Pancreas (tissue), 10 donors: ENCODE measurements at regions not wholly inside any gene's neighbourhood (a gene's known extent, or its start where the extent isn't known, plus 50 kb on each side); places are given as distances from the start of the nearest gene placed in this dataset.
A peak's percentile ranks its signal among the peaks of the same experiment; 100 is the strongest.

ENCODE experiments used
- ATAC-seq, 4 donors: fragments of 200-7000 bp; cut with Tn5 transposase; one replicate each; pipeline versions ENCODE4 v1.8.0 to v1.9.1; 2020; ENCODE audit warnings: mild to moderate bottlenecking in 4 of 4, moderate library complexity in 4 of 4
- DNase-seq, 6 donors: peaks; one replicate each; pipeline ENCODE4 v3.0.0-alpha.2; 2020
- FAIRE-seq: peaks from 2 replicates; lab custom pipeline; 2012; peaks lifted over from hg19 to GRCh38; lab: Jason Lieb, UNC
- H3K27ac ChIP-seq, 4 donors: fragments of 200-600 bp; sonication (generic); 1 replicate in 3 of 4; 2 replicates in 1 of 4; pipeline versions ENCODE4 v1.5.0 to v1.8.0; 2020
- H3K27me3 ChIP-seq, 4 donors: fragments of 200-600 bp; one replicate each; pipeline ENCODE4 v1.8.0; 2021
- H3K36me3 ChIP-seq, 3 donors: fragments of 200-600 bp; sonication (generic) in 1 of 3; one replicate each; pipeline versions ENCODE4 v1.5.0 to v1.8.0; 2020 to 2021
- H3K4me1 ChIP-seq, 3 donors: fragments of 200-600 bp; one replicate each; pipeline ENCODE4 v1.8.0; 2021
- H3K4me3 ChIP-seq, 4 donors: fragments of 200-600 bp; sonication (generic) in 2 of 4; one replicate each; pipeline versions ENCODE4 v1.5.0 to v1.8.0; 2020 to 2021
- H3K9me3 ChIP-seq, 4 donors: fragments of 200-600 bp; one replicate each; pipeline ENCODE4 v1.8.0; 2021
- CTCF ChIP-seq, 4 donors: fragments of 200-600 bp; sonication (generic) in 3 of 4; IDR thresholded peaks; one replicate each; pipeline versions ENCODE4 v1.5.0 to v1.8.0; 2021; ENCODE audit warnings: antibody characterized with exemption in 4 of 4
- WGBS, 2 donors: extraction: QIAGEN DNeasy Blood & Tissue Kit; methylation state at CpG; one replicate each; pipeline ENCODE4 v1.1.7; 2013; 5-methylcytosine and 5-hydroxymethylcytosine counted together
- intact Hi-C, 3 donors: fragments of 100-400 bp; cut with DNase I; formaldehyde crosslinking; loops; one replicate each; pipeline versions ENCODE4 v1.11.1 to v1.14.2; 2022
- donor health status: healthy with polysubstance abuse.
- donor health status: DM: no; HTN: no; CAD: no; lungs with moderate emphysema.
- donor health status: DM: no; HTN: no; CAD: no.
- donor health status: control.
- donor health status: control.
- donor health status: Bipolar disorder and iron deficiency.
- donor health status: DM: yes; HTN: yes; CAD: no.
- donor health status: DM: no; HTN: no; CAD: no.
- donor health status: DM: no; HTN: no; CAD: no.
- donor health status: DM: yes; HTN: yes; CAD: no.

GRCh38 chr7:1348823-1349335 is 110.4 kb downstream of the MICALL2 start:
- no peaks in the 10 kb centered on the region for H3K36me3 ChIP-seq
- intact Hi-C loops = no loop called here
- TF ChIP-seq CTCF (IDR thresholded peaks at IDR 0.05) = no peak
- H3K9me3 ChIP-seq = no peaks in the 10 kb centered on the region
- no peak overlapping the region for H3K27ac ChIP-seq
- 62 to 68% methylated on average over 18 of the region's 18 CpGs for WGBS, 2 donors
- DNase-seq (peak in 1 of 6 donors; percentile 21), ATAC-seq (no peak), FAIRE-seq (no peak)
- H3K4me3 ChIP-seq = no peak overlapping the region
- H3K4me1 ChIP-seq = no peaks in the 10 kb centered on the region
- H3K27me3 ChIP-seq = no peaks in the 10 kb centered on the region

GRCh38 chr7:1349351-1349761 is 109.9 kb downstream of the MICALL2 start:
- 53 to 58% methylated on average over 15 of the region's 15 CpGs for WGBS, 2 donors
- Histone ChIP-seq H3K36me3 (no peaks in the 10 kb centered on the region), H3K4me3 (no peak overlapping the region), H3K27me3 (peaks cover 0 to 5% (median 0%) of the 10 kb centered on the region in 4 donors), H3K9me3 (no peaks in the 10 kb centered on the region), H3K4me1 (no peaks in the 10 kb centered on the region), H3K27ac (no peak overlapping the region)
- ATAC-seq (no peak), DNase-seq (peak in 1 of 6 donors; percentile 49), FAIRE-seq (no peak)
- intact Hi-C loops = no loop called here
- TF ChIP-seq CTCF (IDR thresholded peaks at IDR 0.05) = no peak

- no peaks in the 10 kb centered on the region for H3K4me1 ChIP-seq
- FAIRE-seq (no peak), ATAC-seq (no peak), DNase-seq (peak in 1 of 6 donors; percentile 57)
- TF ChIP-seq CTCF (IDR thresholded peaks at IDR 0.05) = no peak
- no peak overlapping the region for H3K4me3 ChIP-seq
- peaks cover 0 to 10% (median 0%) of the 10 kb centered on the region in 4 donors for H3K27me3 ChIP-seq
- no peak overlapping the region for H3K27ac ChIP-seq
- 74 to 82% methylated on average over 30 of the region's 30 CpGs for WGBS, 2 donors
- H3K36me3 ChIP-seq = no peaks in the 10 kb centered on the region
- intact Hi-C loops = no loop called here
- no peaks in the 10 kb centered on the region for H3K9me3 ChIP-seq
Observed at GRCh38 chr7:1351881-1352625, 107.2 kb downstream of the MICALL2 start.

- H3K36me3 ChIP-seq = no peaks in the 10 kb centered on the region
- peaks cover 0 to 10% (median 0%) of the 10 kb centered on the region in 4 donors for H3K27me3 ChIP-seq
- no peaks in the 10 kb centered on the region for H3K9me3 ChIP-seq
- FAIRE-seq = no peak
- no peak overlapping the region for H3K4me3 ChIP-seq
- intact Hi-C loops = no loop called here
- TF ChIP-seq CTCF (IDR thresholded peaks at IDR 0.05) = no peak
- no peak for ATAC-seq
- no peak overlapping the region for H3K27ac ChIP-seq
- DNase-seq = peak in 1 of 6 donors; percentile 41
- no peaks in the 10 kb centered on the region for H3K4me1 ChIP-seq
- 63 to 77% methylated on average over 23 to 27 of the region's 27 CpGs for WGBS, 2 donors
Observed at GRCh38 chr7:1352656-1353271, 106.5 kb downstream of the MICALL2 start.
